HEK293 (cell line): ENCODE measurements at regions not wholly inside any gene's neighbourhood (a gene's known extent, or its start where the extent isn't known, plus 50 kb on each side); places are given as distances from the start of the nearest gene placed in this dataset.

Experiments
- CTCF ChIA-PET: fragments of 350-600 bp; formaldehyde crosslinking; extraction: SDS; loops from one replicate; lab custom pipeline; 2021; ENCODE audit warnings: antibody characterized with exemption; lab: Yijun Ruan, JAX
- POLR2A ChIA-PET: fragments of 300-600 bp; formaldehyde crosslinking; extraction: SDS; loops from one replicate; lab custom pipeline; 2020; ENCODE audit warnings: antibody characterized with exemption, inconsistent platforms; lab: Yijun Ruan, JAX
- H3K27ac ChIP-seq: fragments of 200-500 bp; sonication (Bioruptor generic); 2 replicates; pipeline ENCODE4 v1.5.1; 2014; ENCODE audit warnings: low read depth, low read length, control low read depth, inconsistent platforms; ENCODE audit errors: extremely low read depth
- H3K36me3 ChIP-seq, 2 experiments: fragments of 200-500 bp in 1 of 2; sonication (Bioruptor generic) in 1 of 2; 1 replicate in 1 of 2; 2 replicates in 1 of 2; pipeline ENCODE4 v1.5.1; 2014 to 2017; ENCODE audit warnings: inconsistent platforms in 2 of 2, low read length in 2 of 2; ENCODE audit not compliant: control insufficient read depth in 2 of 2, insufficient read depth in 1 of 2
- H3K4me1 ChIP-seq: fragments of 200-500 bp; sonication (Bioruptor generic); 2 replicates; pipeline ENCODE4 v1.5.1; 2014; ENCODE audit warnings: mild to moderate bottlenecking, low read length, inconsistent platforms; ENCODE audit not compliant: control insufficient read depth, insufficient read depth
- H3K4me3 ChIP-seq: 2 replicates; pipeline ENCODE4 v1.5.1; 2011; ENCODE audit warnings: low read depth, mild to moderate bottlenecking, control low read depth, low read length, moderate library complexity
- H3K9me3 ChIP-seq: fragments of 200-500 bp; sonication (Bioruptor generic); 2 replicates; pipeline ENCODE4 v1.5.1; 2014; ENCODE audit warnings: low read depth, low read length, inconsistent platforms; ENCODE audit not compliant: control insufficient read depth, insufficient read depth
- ZBTB1 ChIP-seq: fragments of 450-650 bp; formaldehyde crosslinking; IDR thresholded peaks from 2 replicates; pipeline ENCODE4 v1.5.1; 2016; ENCODE audit warnings: missing biosample characterization, missing genetic modification characterization
- ZNF433 ChIP-seq: fragments of 450-650 bp; formaldehyde crosslinking; IDR thresholded peaks from 2 replicates; pipeline ENCODE4 v1.5.1; 2016; ENCODE audit warnings: missing biosample characterization, missing genetic modification characterization, low read depth
- ZNF529 ChIP-seq: fragments of 450-650 bp; formaldehyde crosslinking; IDR thresholded peaks from 2 replicates; pipeline ENCODE4 v1.5.1; 2017; ENCODE audit warnings: missing genetic modification characterization, missing biosample characterization; ENCODE audit not compliant: insufficient replicate concordance
- ZNF549 ChIP-seq: fragments of 450-650 bp; IDR thresholded peaks from 2 replicates; pipeline ENCODE4 v1.5.1; 2018; ENCODE audit warnings: missing biosample characterization, missing genetic modification characterization, mild to moderate bottlenecking, inconsistent platforms, moderate library complexity
- ZNF558 ChIP-seq: fragments of 450-650 bp; formaldehyde crosslinking; IDR thresholded peaks from 2 replicates; pipeline ENCODE4 v1.5.1; 2016; ENCODE audit warnings: missing biosample characterization, missing genetic modification characterization
- ZNF623 ChIP-seq: fragments of 450-650 bp; formaldehyde crosslinking; IDR thresholded peaks from 2 replicates; pipeline ENCODE4 v1.5.1; 2016; ENCODE audit warnings: missing biosample characterization, missing genetic modification characterization
- ZXDB ChIP-seq: fragments of 450-650 bp; formaldehyde crosslinking; IDR thresholded peaks from 2 replicates; pipeline ENCODE4 v1.5.1; 2016; ENCODE audit warnings: missing biosample characterization, missing genetic modification characterization
- TF ChIP-seq, protein P1 (sequence below): fragments of 450-650 bp; formaldehyde crosslinking; IDR thresholded peaks from 2 replicates; pipeline ENCODE4 v1.5.1; 2016; ENCODE audit warnings: missing biosample characterization, missing genetic modification characterization
- TF ChIP-seq, protein P2 (sequence below): fragments of 450-650 bp; formaldehyde crosslinking; IDR thresholded peaks from 2 replicates; pipeline ENCODE4 v1.5.1; 2016; ENCODE audit warnings: missing biosample characterization, missing genetic modification characterization, low read depth
- TF ChIP-seq, protein P3 (sequence below): fragments of 450-650 bp; formaldehyde crosslinking; IDR thresholded peaks from 2 replicates; pipeline ENCODE4 v1.5.1; 2016; ENCODE audit warnings: missing biosample characterization, missing genetic modification characterization
- TF ChIP-seq, protein P4 (sequence below): fragments of 450-650 bp; formaldehyde crosslinking; IDR thresholded peaks from 2 replicates; pipeline ENCODE4 v1.5.1; 2016; ENCODE audit warnings: missing biosample characterization, missing genetic modification characterization, borderline replicate concordance
- TF ChIP-seq, protein P5 (sequence below): fragments of 450-650 bp; formaldehyde crosslinking; IDR thresholded peaks from 2 replicates; pipeline ENCODE4 v1.5.1; 2016; ENCODE audit warnings: missing biosample characterization, missing genetic modification characterization
- TF ChIP-seq, protein P6 (sequence below): fragments of 450-650 bp; formaldehyde crosslinking; IDR thresholded peaks from 2 replicates; pipeline ENCODE4 v1.5.1; 2017; ENCODE audit warnings: missing biosample characterization, missing genetic modification characterization
- TF ChIP-seq, protein P7 (sequence below): fragments of 450-650 bp; formaldehyde crosslinking; IDR thresholded peaks from 2 replicates; pipeline ENCODE4 v1.5.1; 2016; ENCODE audit warnings: missing biosample characterization, missing genetic modification characterization
- TF ChIP-seq, protein P8 (sequence below): fragments of 450-650 bp; formaldehyde crosslinking; IDR thresholded peaks from 2 replicates; pipeline ENCODE4 v1.5.1; 2016; ENCODE audit warnings: missing biosample characterization, missing genetic modification characterization

DNA sequence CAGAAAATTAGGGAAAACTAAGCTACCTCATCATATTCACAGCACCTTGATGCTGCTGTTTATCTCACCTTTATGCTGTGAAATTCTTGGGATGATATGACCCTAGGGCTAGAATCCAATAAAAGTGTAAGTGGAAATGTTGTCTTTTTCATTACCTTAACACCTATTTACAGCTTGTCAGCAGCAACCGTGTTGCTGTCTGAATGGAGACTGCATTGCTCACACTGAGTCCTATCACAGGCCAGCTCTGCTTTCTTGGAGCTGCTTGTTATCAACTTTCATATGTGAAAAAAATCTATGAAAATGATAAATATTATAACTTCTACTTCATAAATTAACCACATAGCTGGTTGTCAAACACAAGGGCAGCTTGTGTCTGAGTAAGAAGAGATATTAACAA lies 789.5 kb downstream of the TECRL start:
- Histone ChIP-seq H3K36me3 (no peaks in the 10 kb centered on the region), H3K4me1 (no peaks in the 10 kb centered on the region), H3K9me3 (no peaks in the 10 kb centered on the region), H3K27ac (no peak overlapping the region), H3K4me3 (no peak overlapping the region)
- ChIA-PET CTCF (no interaction called here), POLR2A (no interaction called here)
- TF ChIP-seq, protein P1, sequence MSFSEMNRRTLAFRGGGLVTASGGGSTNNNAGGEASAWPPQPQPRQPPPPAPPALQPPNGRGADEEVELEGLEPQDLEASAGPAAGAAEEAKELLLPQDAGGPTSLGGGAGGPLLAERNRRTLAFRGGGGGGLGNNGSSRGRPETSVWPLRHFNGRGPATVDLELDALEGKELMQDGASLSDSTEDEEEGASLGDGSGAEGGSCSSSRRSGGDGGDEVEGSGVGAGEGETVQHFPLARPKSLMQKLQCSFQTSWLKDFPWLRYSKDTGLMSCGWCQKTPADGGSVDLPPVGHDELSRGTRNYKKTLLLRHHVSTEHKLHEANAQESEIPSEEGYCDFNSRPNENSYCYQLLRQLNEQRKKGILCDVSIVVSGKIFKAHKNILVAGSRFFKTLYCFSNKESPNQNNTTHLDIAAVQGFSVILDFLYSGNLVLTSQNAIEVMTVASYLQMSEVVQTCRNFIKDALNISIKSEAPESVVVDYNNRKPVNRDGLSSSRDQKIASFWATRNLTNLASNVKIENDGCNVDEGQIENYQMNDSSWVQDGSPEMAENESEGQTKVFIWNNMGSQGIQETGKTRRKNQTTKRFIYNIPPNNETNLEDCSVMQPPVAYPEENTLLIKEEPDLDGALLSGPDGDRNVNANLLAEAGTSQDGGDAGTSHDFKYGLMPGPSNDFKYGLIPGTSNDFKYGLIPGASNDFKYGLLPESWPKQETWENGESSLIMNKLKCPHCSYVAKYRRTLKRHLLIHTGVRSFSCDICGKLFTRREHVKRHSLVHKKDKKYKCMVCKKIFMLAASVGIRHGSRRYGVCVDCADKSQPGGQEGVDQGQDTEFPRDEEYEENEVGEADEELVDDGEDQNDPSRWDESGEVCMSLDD (tag by site-specific recombination): no peak
- TF ChIP-seq, protein P2, sequence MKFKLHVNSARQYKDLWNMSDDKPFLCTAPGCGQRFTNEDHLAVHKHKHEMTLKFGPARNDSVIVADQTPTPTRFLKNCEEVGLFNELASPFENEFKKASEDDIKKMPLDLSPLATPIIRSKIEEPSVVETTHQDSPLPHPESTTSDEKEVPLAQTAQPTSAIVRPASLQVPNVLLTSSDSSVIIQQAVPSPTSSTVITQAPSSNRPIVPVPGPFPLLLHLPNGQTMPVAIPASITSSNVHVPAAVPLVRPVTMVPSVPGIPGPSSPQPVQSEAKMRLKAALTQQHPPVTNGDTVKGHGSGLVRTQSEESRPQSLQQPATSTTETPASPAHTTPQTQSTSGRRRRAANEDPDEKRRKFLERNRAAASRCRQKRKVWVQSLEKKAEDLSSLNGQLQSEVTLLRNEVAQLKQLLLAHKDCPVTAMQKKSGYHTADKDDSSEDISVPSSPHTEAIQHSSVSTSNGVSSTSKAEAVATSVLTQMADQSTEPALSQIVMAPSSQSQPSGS (tag by site-specific recombination): no peak
- no peak for TF ChIP-seq ZNF433 (tag by site-specific recombination)

DNA sequence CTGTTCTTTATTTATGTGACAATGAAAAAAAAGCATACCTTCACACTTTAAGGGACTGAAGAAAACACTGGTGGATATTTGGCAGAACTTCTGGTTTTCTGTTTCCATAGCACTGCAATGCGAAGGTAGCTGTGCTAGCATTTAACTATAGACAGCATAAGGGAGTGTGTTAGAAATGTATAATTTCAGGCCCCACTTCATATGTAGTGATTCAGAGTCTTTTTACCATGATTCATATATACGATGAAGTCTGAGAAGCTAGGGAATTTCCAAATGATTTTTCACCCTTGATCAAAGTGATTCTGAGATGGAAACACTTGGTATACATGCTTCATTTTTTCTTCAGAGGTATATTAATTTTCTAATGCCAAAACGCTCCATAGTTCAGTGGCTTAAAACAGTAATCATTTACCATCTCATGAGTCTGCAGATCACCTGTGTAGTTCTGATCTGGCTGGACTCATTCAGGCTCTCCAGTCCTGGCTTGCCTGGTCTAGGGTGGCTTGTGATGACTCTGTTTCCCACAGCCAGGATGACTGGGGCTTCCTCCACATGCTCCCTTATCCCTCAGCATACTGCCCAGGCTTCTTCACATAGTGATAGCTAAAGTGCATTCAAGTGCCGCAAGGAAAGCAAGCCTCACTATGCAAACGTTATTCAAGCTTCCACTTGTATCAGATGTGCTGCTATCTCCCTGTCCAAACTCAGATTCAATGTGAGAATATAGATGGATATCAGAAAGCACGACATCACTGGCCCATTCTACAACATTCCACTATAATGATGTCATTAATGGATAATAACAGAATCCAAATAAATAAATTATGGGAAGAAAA lies 790.1 kb downstream of the TECRL start:
- no peak for TF ChIP-seq ZBTB1
- TF ChIP-seq, protein P3, sequence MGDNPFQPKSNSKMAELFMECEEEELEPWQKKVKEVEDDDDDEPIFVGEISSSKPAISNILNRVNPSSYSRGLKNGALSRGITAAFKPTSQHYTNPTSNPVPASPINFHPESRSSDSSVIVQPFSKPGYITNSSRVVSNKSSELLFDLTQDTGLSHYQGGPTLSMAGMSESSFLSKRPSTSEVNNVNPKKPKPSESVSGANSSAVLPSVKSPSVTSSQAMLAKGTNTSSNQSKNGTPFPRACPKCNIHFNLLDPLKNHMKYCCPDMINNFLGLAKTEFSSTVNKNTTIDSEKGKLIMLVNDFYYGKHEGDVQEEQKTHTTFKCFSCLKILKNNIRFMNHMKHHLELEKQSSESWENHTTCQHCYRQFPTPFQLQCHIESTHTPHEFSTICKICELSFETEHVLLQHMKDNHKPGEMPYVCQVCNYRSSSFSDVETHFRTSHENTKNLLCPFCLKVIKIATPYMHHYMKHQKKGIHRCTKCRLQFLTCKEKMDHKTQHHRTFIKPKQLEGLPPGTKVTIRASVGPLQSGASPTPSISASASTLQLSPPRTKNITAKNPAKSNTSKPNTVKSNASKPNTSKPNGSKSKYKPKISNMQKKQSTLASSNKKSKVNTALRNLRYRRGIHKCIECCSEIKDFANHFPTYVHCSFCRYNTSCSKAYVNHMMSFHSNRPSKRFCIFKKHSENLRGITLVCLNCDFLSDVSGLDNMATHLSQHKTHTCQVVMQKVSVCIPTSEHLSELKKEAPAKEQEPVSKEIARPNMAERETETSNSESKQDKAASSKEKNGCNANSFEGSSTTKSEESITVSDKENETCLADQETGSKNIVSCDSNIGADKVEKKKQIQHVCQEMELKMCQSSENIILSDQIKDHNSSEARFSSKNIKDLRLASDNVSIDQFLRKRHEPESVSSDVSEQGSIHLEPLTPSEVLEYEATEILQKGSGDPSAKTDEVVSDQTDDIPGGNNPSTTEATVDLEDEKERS (tag by site-specific recombination): no peak
- TF ChIP-seq, protein P4, sequence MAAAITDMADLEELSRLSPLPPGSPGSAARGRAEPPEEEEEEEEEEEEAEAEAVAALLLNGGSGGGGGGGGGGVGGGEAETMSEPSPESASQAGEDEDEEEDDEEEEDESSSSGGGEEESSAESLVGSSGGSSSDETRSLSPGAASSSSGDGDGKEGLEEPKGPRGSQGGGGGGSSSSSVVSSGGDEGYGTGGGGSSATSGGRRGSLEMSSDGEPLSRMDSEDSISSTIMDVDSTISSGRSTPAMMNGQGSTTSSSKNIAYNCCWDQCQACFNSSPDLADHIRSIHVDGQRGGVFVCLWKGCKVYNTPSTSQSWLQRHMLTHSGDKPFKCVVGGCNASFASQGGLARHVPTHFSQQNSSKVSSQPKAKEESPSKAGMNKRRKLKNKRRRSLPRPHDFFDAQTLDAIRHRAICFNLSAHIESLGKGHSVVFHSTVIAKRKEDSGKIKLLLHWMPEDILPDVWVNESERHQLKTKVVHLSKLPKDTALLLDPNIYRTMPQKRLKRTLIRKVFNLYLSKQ (tag by site-specific recombination): no peak
- TF ChIP-seq, protein P5, sequence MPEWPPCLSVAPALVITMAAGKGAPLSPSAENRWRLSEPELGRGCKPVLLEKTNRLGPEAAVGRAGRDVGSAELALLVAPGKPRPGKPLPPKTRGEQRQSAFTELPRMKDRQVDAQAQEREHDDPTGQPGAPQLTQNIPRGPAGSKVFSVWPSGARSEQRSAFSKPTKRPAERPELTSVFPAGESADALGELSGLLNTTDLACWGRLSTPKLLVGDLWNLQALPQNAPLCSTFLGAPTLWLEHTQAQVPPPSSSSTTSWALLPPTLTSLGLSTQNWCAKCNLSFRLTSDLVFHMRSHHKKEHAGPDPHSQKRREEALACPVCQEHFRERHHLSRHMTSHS (tag by site-specific recombination): no peak
- no peak for TF ChIP-seq ZNF623 (tag by site-specific recombination)
- no peak for TF ChIP-seq ZNF529 (tag by site-specific recombination)
- no peak for TF ChIP-seq ZNF558 (tag by site-specific recombination)
- TF ChIP-seq ZNF549: no peak
- no peak for TF ChIP-seq ZXDB (tag by site-specific recombination)
- TF ChIP-seq, protein P6, sequence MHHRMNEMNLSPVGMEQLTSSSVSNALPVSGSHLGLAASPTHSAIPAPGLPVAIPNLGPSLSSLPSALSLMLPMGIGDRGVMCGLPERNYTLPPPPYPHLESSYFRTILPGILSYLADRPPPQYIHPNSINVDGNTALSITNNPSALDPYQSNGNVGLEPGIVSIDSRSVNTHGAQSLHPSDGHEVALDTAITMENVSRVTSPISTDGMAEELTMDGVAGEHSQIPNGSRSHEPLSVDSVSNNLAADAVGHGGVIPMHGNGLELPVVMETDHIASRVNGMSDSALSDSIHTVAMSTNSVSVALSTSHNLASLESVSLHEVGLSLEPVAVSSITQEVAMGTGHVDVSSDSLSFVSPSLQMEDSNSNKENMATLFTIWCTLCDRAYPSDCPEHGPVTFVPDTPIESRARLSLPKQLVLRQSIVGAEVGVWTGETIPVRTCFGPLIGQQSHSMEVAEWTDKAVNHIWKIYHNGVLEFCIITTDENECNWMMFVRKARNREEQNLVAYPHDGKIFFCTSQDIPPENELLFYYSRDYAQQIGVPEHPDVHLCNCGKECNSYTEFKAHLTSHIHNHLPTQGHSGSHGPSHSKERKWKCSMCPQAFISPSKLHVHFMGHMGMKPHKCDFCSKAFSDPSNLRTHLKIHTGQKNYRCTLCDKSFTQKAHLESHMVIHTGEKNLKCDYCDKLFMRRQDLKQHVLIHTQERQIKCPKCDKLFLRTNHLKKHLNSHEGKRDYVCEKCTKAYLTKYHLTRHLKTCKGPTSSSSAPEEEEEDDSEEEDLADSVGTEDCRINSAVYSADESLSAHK (tag by site-specific recombination): no peak
- TF ChIP-seq, protein P7, sequence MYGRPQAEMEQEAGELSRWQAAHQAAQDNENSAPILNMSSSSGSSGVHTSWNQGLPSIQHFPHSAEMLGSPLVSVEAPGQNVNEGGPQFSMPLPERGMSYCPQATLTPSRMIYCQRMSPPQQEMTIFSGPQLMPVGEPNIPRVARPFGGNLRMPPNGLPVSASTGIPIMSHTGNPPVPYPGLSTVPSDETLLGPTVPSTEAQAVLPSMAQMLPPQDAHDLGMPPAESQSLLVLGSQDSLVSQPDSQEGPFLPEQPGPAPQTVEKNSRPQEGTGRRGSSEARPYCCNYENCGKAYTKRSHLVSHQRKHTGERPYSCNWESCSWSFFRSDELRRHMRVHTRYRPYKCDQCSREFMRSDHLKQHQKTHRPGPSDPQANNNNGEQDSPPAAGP: no peak
- TF ChIP-seq, protein P8, sequence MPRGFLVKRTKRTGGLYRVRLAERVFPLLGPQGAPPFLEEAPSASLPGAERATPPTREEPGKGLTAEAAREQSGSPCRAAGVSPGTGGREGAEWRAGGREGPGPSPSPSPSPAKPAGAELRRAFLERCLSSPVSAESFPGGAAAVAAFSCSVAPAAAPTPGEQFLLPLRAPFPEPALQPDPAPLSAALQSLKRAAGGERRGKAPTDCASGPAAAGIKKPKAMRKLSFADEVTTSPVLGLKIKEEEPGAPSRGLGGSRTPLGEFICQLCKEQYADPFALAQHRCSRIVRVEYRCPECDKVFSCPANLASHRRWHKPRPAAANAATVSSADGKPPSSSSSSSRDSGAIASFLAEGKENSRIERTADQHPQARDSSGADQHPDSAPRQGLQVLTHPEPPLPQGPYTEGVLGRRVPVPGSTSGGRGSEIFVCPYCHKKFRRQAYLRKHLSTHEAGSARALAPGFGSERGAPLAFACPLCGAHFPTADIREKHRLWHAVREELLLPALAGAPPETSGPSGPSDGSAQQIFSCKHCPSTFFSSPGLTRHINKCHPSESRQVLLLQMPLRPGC (tag by site-specific recombination): no peak
- Histone ChIP-seq H3K27ac (no peak overlapping the region), H3K4me3 (no peak overlapping the region), H3K36me3 (no peaks in the 10 kb centered on the region), H3K9me3 (no peaks in the 10 kb centered on the region), H3K4me1 (no peaks in the 10 kb centered on the region)
- ChIA-PET CTCF (no interaction called here), POLR2A (no interaction called here)
